Right atrium auricular region (tissue), 2 donors: ENCODE measurements at regions not wholly inside any gene's neighbourhood (a gene's known extent, or its start where the extent isn't known, plus 50 kb on each side); places are given as distances from the start of the nearest gene placed in this dataset.

Experiments used
- DNase-seq: peaks from one replicate; pipeline ENCODE4 v3.0.0-alpha.2; 2019; ENCODE audit warnings: low spot score
- H3K27ac ChIP-seq, 2 donors: fragments of 200-600 bp; sonication (generic); 1 replicate in 1 of 2; 2 replicates in 1 of 2; pipeline ENCODE4 v1.5.1; 2016 to 2019
- H3K27me3 ChIP-seq, 2 donors: fragments of 200-600 bp; sonication (generic); one replicate each; pipeline versions ENCODE4 v1.5.1 to v1.6.0; 2017 to 2019
- H3K36me3 ChIP-seq: fragments of 200-600 bp; sonication (generic); one replicate; pipeline ENCODE4 v1.5.1; 2016
- H3K4me1 ChIP-seq, 2 donors: fragments of 200-600 bp; sonication (generic); one replicate each; pipeline versions ENCODE4 v1.5.1 to v1.6.0; 2017 to 2019
- H3K4me3 ChIP-seq, 2 donors: fragments of 200-600 bp; sonication (generic); 1 replicate in 1 of 2; 2 replicates in 1 of 2; pipeline ENCODE4 v1.5.1; 2017 to 2019; ENCODE audit warnings: mild to moderate bottlenecking in 1 of 2, moderate library complexity in 1 of 2
- H3K9me3 ChIP-seq, 2 donors: fragments of 200-600 bp; sonication (generic); one replicate each; pipeline ENCODE4 v1.5.1; 2019
- TF ChIP-seq, protein P1 (sequence below), 2 donors: fragments of 200-600 bp; sonication (generic); IDR thresholded peaks; one replicate each; pipeline ENCODE4 v1.5.1; 2019; ENCODE audit warnings: antibody characterized with exemption in 2 of 2

DNA sequence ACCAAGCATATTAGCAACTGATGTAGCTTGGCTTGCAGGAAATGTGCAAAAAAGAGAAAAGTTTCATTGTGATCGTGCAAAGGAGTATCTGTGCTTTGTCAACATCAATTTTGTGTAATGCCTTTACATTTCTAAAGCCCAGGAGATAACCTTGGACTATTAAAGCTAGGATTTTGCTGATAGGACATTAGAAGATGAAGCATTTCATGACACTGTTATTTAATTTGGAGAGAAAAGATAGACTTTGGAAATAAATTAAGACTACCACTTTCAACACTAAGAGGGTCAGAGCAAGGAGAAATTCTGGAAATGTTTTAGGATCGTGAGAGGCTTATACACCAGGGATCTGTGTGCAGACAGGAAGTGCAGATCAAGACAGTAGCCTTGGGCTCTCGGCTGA, 120.6 kb upstream of the MID1 start:
- no peak overlapping the region for H3K4me3 ChIP-seq
- H3K9me3 ChIP-seq: no peaks in the 10 kb centered on the region
- no peaks in the 10 kb centered on the region for H3K36me3 ChIP-seq
- TF ChIP-seq, protein P1, sequence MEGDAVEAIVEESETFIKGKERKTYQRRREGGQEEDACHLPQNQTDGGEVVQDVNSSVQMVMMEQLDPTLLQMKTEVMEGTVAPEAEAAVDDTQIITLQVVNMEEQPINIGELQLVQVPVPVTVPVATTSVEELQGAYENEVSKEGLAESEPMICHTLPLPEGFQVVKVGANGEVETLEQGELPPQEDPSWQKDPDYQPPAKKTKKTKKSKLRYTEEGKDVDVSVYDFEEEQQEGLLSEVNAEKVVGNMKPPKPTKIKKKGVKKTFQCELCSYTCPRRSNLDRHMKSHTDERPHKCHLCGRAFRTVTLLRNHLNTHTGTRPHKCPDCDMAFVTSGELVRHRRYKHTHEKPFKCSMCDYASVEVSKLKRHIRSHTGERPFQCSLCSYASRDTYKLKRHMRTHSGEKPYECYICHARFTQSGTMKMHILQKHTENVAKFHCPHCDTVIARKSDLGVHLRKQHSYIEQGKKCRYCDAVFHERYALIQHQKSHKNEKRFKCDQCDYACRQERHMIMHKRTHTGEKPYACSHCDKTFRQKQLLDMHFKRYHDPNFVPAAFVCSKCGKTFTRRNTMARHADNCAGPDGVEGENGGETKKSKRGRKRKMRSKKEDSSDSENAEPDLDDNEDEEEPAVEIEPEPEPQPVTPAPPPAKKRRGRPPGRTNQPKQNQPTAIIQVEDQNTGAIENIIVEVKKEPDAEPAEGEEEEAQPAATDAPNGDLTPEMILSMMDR (IDR thresholded peaks at IDR 0.05): no peak
- no peaks in the 10 kb centered on the region for H3K27me3 ChIP-seq
- no peaks in the 10 kb centered on the region for H3K4me1 ChIP-seq
- DNase-seq: no peak
- no peak overlapping the region for H3K27ac ChIP-seq

DNA sequence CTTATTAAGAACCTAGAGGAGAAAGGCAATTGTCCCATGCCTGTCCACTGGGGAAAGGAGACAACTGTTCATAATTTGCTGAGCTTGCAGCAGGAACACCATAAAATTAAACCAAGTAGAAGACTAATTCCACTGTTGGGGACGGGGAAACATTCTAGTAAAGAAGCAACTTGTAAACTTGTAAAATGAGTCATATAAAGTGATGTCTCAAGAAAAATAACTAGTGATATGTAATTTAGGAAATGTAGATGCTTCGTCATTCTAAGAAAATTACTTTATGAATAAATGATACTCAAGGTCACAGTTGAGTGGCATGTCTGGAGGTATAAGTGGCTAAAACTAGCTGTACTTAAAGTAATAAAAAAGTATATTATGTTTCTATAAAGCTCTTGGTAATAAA, 121.2 kb upstream of the MID1 start:
- no peaks in the 10 kb centered on the region for H3K4me1 ChIP-seq
- no peak overlapping the region for H3K4me3 ChIP-seq
- no peaks in the 10 kb centered on the region for H3K36me3 ChIP-seq
- no peak for DNase-seq
- no peaks in the 10 kb centered on the region for H3K27me3 ChIP-seq
- H3K9me3 ChIP-seq: no peaks in the 10 kb centered on the region
- TF ChIP-seq, protein P1 (IDR thresholded peaks at IDR 0.05): no peak
- H3K27ac ChIP-seq: no peak overlapping the region

DNA sequence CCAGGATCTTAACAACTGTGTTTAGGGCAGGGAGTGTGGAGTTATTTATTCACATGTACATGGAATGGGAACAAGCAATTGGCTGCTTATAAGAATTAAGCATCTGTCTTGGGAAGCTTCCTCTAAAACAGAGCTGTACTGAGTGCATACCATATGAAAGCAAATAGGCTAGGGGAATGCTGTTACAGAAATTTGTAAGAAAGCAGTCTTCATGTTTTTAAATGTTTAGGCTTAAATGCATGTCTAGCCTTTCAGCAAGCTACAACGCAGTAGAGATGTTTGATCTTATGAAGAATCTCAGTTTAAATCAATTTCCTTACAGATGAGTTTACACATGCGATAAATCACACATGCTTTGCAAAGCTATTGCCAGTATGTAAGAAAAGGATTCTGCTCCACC, 123.1 kb upstream of the MID1 start:
- TF ChIP-seq, protein P1 (IDR thresholded peaks at IDR 0.05): no peak
- Histone ChIP-seq H3K27me3 (no peaks in the 10 kb centered on the region), H3K4me1 (no peaks in the 10 kb centered on the region), H3K36me3 (no peaks in the 10 kb centered on the region), H3K4me3 (no peak overlapping the region), H3K9me3 (no peaks in the 10 kb centered on the region), H3K27ac (no peak overlapping the region)
- DNase-seq: no peak

DNA sequence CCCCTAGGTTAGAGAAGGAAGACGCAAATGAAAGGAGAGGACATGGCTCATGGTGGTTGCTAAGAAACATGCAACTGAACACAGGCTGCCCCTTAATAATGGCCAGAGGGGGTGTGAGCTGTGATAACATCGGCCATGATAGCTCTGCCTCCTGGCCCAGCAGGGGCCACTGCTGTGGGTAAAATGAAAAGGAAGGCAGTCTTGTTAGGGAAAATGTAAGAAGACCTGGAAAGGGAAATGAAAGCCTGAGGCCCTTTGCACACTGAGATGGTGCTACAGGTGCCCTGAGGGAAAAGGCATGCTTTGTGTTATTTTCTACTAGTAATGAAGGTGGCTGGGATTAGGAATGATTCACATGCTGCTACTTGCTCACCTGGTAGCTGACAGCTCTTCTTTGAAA, 123.6 kb upstream of the MID1 start:
- DNase-seq: no peak
- H3K27ac ChIP-seq: no peak overlapping the region
- H3K4me1 ChIP-seq: no peaks in the 10 kb centered on the region

DNA sequence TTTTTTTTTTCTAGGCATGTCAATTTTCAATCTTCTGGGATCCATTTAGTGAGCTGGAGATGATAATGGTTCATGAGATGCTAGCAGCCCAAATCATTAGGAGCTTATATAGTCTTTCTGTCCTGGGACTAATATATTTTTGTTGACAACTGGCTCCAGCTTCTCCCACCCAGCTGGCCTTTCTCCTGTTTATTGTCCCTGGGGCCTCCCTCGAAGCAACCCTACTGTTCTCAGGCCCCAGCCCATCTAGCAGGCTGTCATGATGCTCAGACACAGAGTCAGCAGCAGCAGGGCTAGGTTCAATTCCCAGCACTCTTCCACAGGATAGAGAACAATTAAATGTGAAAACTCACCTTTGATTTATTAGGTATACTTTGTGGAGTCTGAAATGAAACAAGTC, 127.6 kb upstream of the MID1 start:
- no peaks in the 10 kb centered on the region for H3K27me3 ChIP-seq
- no peak for DNase-seq
- H3K4me1 ChIP-seq: no peaks in the 10 kb centered on the region
- H3K4me3 ChIP-seq: no peak overlapping the region
- no peaks in the 10 kb centered on the region for H3K36me3 ChIP-seq
- TF ChIP-seq, protein P1 (IDR thresholded peaks at IDR 0.05): no peak
- H3K9me3 ChIP-seq: no peaks in the 10 kb centered on the region
- no peak overlapping the region for H3K27ac ChIP-seq

More for the DNA sequence above, 123.6 kb upstream of the MID1 start:
- Histone ChIP-seq H3K36me3 (no peaks in the 10 kb centered on the region), H3K27me3 (no peaks in the 10 kb centered on the region), H3K4me3 (no peak overlapping the region), H3K9me3 (no peaks in the 10 kb centered on the region)
- TF ChIP-seq, protein P1 (IDR thresholded peaks at IDR 0.05): no peak

DNA sequence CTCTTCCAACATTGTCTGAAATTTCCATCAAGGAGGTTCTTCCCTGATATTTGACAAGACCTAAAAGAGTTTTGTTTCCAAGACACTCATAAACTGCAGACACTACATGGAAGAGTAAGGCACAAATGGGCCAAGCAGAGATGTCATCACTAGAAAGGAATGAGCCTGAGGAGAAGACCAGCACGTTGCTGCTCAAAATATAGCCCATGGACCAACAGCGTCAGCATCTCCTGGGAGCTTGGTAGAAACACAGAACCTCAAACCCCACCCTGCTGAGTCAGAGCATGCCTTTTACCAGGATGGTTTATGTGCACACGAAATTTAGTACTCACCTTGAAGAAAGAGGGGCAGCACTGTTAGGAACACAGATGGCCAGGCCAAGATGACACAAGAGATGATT, 128.7 kb upstream of the MID1 start:
- Histone ChIP-seq H3K4me3 (no peak overlapping the region), H3K4me1 (no peaks in the 10 kb centered on the region), H3K36me3 (no peaks in the 10 kb centered on the region), H3K9me3 (no peaks in the 10 kb centered on the region), H3K27me3 (no peaks in the 10 kb centered on the region), H3K27ac (no peak overlapping the region)
- TF ChIP-seq, protein P1 (IDR thresholded peaks at IDR 0.05): no peak
- no peak for DNase-seq
